Thyroid gland (tissue), 4 donors: ENCODE measurements at regions not wholly inside any gene's neighbourhood (a gene's known extent, or its start where the extent isn't known, plus 50 kb on each side); places are given as distances from the start of the nearest gene placed in this dataset.

Experiments used
- DNase-seq, 2 donors: peaks; one replicate each; pipeline ENCODE4 v3.0.0-alpha.2; 2019
- H3K27ac ChIP-seq, 3 donors: fragments of 200-600 bp; sonication (generic); 1 replicate in 2 of 3; 2 replicates in 1 of 3; pipeline ENCODE4 v1.5.1; 2016 to 2019; ENCODE audit warnings: mild to moderate bottlenecking in 1 of 3, moderate library complexity in 1 of 3
- H3K27me3 ChIP-seq: fragments of 200-600 bp; sonication (generic); one replicate; pipeline ENCODE4 v1.5.1; 2019
- H3K36me3 ChIP-seq, 2 donors: fragments of 200-600 bp; sonication (generic); one replicate each; pipeline ENCODE4 v1.5.1; 2016 to 2019
- H3K4me1 ChIP-seq, 2 donors: fragments of 200-600 bp; sonication (generic); one replicate each; pipeline ENCODE4 v1.5.1; 2017 to 2019
- H3K4me3 ChIP-seq, 3 donors: fragments of 200-600 bp; sonication (generic); replicated peaks in 1 of 3; 1 replicate in 2 of 3; 2 replicates in 1 of 3; pipeline ENCODE4 v1.5.1; 2016; ENCODE audit warnings: mild to moderate bottlenecking in 1 of 3
- H3K9me3 ChIP-seq: fragments of 200-600 bp; sonication (generic); one replicate; pipeline ENCODE4 v1.5.1; 2017
- CTCF ChIP-seq, 6 experiments: fragments of 200-600 bp in 3 of 6; fragments of 450-650 bp in 3 of 6; sonication (generic) in 3 of 6; IDR thresholded peaks; one replicate each; pipeline ENCODE4 v1.5.1; 2016 to 2019; ENCODE audit warnings: antibody characterized with exemption in 6 of 6, mild to moderate bottlenecking in 2 of 6, inconsistent platforms in 1 of 6, moderate library complexity in 1 of 6
- POLR2A ChIP-seq, 2 donors: fragments of 450-650 bp; IDR thresholded peaks; one replicate each; pipeline ENCODE4 v1.6.1; 2017; ENCODE audit warnings: antibody characterized with exemption in 2 of 2, mild to moderate bottlenecking in 2 of 2, moderate library complexity in 1 of 2
- WGBS, 2 donors: methylation state at CpG; one replicate each; pipeline ENCODE4 v1.1.5; 2017; 5-methylcytosine and 5-hydroxymethylcytosine counted together
- intact Hi-C: fragments of 100-400 bp; cut with DNase I; formaldehyde crosslinking; loops from one replicate; pipeline ENCODE4 v1.15.1; 2023

GRCh38 chr12:73341559-73342247 is 1069.5 kb downstream of the TRHDE start:
- intact Hi-C loops, result no loop called here

GRCh38 chr12:73342733-73343132 is 1070.6 kb downstream of the TRHDE start:
- Histone ChIP-seq H3K9me3 (no peaks in the 10 kb centered on the region), H3K27ac (no peak overlapping the region), H3K36me3 (no peaks in the 10 kb centered on the region), H3K27me3 (no peaks in the 10 kb centered on the region), H3K4me3 (no peak overlapping the region), H3K4me1 (no peaks in the 10 kb centered on the region)
- WGBS, 2 donors, result 77 to 83% methylated on average over 3 of the region's 3 CpGs
- no peak for DNase-seq
- intact Hi-C loops, result no loop called here
- TF ChIP-seq CTCF (IDR thresholded peaks at IDR 0.05) (no peak), POLR2A (IDR thresholded peaks at IDR 0.05) (no peak)

More at GRCh38 chr12:73341559-73342247, 1069.5 kb downstream of the TRHDE start:
- Histone ChIP-seq H3K4me1 (no peaks in the 10 kb centered on the region), H3K4me3 (no peak overlapping the region), H3K36me3 (no peaks in the 10 kb centered on the region), H3K27ac (no peak overlapping the region), H3K27me3 (no peaks in the 10 kb centered on the region), H3K9me3 (no peaks in the 10 kb centered on the region)
- 88% methylated on average over 3 of the region's 3 CpGs for WGBS, 2 donors
- no peak for DNase-seq
- TF ChIP-seq CTCF (IDR thresholded peaks at IDR 0.05), result no peak
- no peak for TF ChIP-seq POLR2A (IDR thresholded peaks at IDR 0.05)

GRCh38 chr12:73352826-73353225 is 1080.7 kb downstream of the TRHDE start:
- Histone ChIP-seq H3K27me3 (no peaks in the 10 kb centered on the region), H3K9me3 (no peaks in the 10 kb centered on the region), H3K36me3 (no peaks in the 10 kb centered on the region), H3K4me1 (no peaks in the 10 kb centered on the region), H3K4me3 (no peak overlapping the region), H3K27ac (no peak overlapping the region)
- DNase-seq, result no peak
- intact Hi-C loops, result no loop called here
- 40 to 46% methylated on average over 1 of the region's 1 CpG for WGBS, 2 donors
- TF ChIP-seq CTCF (IDR thresholded peaks at IDR 0.05), result no peak
- TF ChIP-seq POLR2A (IDR thresholded peaks at IDR 0.05), result no peak

GRCh38 chr12:73361156-73361863 is 1089.1 kb downstream of the TRHDE start:
- Histone ChIP-seq H3K27me3 (no peaks in the 10 kb centered on the region), H3K36me3 (no peaks in the 10 kb centered on the region), H3K27ac (no peak overlapping the region), H3K9me3 (no peaks in the 10 kb centered on the region), H3K4me1 (no peaks in the 10 kb centered on the region), H3K4me3 (no peak overlapping the region)
- intact Hi-C loops, result no loop called here
- no peak for DNase-seq
- TF ChIP-seq POLR2A (IDR thresholded peaks at IDR 0.05) (no peak), CTCF (IDR thresholded peaks at IDR 0.05) (no peak)

- no peaks in the 10 kb centered on the region for H3K9me3 ChIP-seq
- no peak overlapping the region for H3K27ac ChIP-seq
- no peak for DNase-seq
- H3K4me1 ChIP-seq, result no peaks in the 10 kb centered on the region
- TF ChIP-seq POLR2A (IDR thresholded peaks at IDR 0.05) (no peak), CTCF (IDR thresholded peaks at IDR 0.05) (no peak)
- H3K36me3 ChIP-seq, result no peaks in the 10 kb centered on the region
- no peak overlapping the region for H3K4me3 ChIP-seq
- 75 to 76% methylated on average over 4 of the region's 4 CpGs for WGBS, 2 donors
- intact Hi-C loops, result no loop called here
- H3K27me3 ChIP-seq, result no peaks in the 10 kb centered on the region
These were observed 1089.7 kb downstream of the TRHDE start for GRCh38 chr12:73361864-73362230.
